ENCODE measurements at regions not wholly inside any gene's neighbourhood (a gene's known extent, or its start where the extent isn't known, plus 50 kb on each side); places are given as distances from the start of the nearest gene placed in this dataset.

GRCh38 chr2:51420511-51420910 is 388.6 kb upstream of the NRXN1 start:
- Mint-ChIP-seq H3K4me1 (ENCODE audit: low read depth) (no peaks in the 10 kb centered on the region), H3K9me3 (ENCODE audit: low read depth) (no peaks in the 10 kb centered on the region), H3K4me3 (ENCODE audit: low read depth) (no peak overlapping the region), H3K27ac (no peak overlapping the region), H3K36me3 (ENCODE audit: insufficient read depth) (no peaks in the 10 kb centered on the region), H3K27me3 (no peaks in the 10 kb centered on the region)
- TF ChIP-seq, protein P1, sequence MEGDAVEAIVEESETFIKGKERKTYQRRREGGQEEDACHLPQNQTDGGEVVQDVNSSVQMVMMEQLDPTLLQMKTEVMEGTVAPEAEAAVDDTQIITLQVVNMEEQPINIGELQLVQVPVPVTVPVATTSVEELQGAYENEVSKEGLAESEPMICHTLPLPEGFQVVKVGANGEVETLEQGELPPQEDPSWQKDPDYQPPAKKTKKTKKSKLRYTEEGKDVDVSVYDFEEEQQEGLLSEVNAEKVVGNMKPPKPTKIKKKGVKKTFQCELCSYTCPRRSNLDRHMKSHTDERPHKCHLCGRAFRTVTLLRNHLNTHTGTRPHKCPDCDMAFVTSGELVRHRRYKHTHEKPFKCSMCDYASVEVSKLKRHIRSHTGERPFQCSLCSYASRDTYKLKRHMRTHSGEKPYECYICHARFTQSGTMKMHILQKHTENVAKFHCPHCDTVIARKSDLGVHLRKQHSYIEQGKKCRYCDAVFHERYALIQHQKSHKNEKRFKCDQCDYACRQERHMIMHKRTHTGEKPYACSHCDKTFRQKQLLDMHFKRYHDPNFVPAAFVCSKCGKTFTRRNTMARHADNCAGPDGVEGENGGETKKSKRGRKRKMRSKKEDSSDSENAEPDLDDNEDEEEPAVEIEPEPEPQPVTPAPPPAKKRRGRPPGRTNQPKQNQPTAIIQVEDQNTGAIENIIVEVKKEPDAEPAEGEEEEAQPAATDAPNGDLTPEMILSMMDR (IDR thresholded peaks at IDR 0.05; ENCODE audit: unreplicated experiment), result no peak
- no peak for DNase-seq (ENCODE audit: low spot score, unreplicated experiment)

DNA sequence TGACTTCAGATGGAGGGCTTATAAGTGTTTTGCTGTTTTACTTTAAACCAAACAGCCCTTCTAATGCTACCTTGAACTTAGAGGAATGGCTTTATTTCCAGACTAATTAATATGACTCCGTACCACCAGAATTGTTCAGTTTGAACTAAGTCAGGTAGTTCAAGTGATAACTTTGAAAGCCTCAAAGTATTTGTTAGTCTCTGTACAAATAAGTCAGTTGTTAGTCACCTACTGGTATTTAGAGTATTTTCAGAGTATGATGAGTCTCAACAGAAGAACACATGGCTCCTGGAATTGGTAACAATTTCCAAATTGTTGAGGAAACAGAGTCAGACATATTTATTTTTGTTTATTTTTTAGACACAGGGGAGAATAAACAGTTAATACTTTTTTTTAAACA is 381.8 kb upstream of the NRXN1 start:
- Mint-ChIP-seq H3K9me3 (ENCODE audit: low read depth) (no peaks in the 10 kb centered on the region), H3K36me3 (ENCODE audit: insufficient read depth) (no peaks in the 10 kb centered on the region), H3K27me3 (no peaks in the 10 kb centered on the region), H3K4me1 (ENCODE audit: low read depth) (no peaks in the 10 kb centered on the region), H3K27ac (no peak overlapping the region), H3K4me3 (ENCODE audit: low read depth) (no peak overlapping the region)
- TF ChIP-seq, protein P1 (IDR thresholded peaks at IDR 0.05; ENCODE audit: unreplicated experiment), result no peak
- DNase-seq (ENCODE audit: low spot score, unreplicated experiment), result no peak

GRCh38 chr2:51410331-51410730 is 378.4 kb upstream of the NRXN1 start:
- DNase-seq (ENCODE audit: low spot score, unreplicated experiment), result no peak
- H3K9me3 Mint-ChIP-seq (ENCODE audit: low read depth), result no peaks in the 10 kb centered on the region

DNA sequence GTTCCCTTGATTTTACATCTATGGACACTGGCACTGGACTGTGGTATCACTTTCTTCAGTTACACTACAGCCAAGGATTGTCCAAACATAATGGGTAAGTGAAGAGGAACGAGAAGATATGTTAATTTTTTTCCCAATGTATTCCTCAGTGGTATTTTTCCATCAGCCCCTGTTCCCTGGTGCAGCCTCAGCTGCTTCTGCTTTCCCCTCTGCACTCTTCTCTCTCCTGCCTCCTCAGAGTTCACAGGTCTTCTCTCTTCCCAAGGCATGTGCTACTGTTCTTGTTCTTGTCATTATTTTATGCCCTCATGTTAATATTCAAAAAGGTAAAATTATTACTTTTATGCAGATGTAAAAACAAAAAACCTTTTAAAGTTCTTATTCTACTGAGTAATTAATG is 378.0 kb upstream of the NRXN1 start:
- Mint-ChIP-seq H3K4me3 (ENCODE audit: low read depth) (no peak overlapping the region), H3K9me3 (ENCODE audit: low read depth) (no peaks in the 10 kb centered on the region), H3K36me3 (ENCODE audit: insufficient read depth) (no peaks in the 10 kb centered on the region), H3K27me3 (no peaks in the 10 kb centered on the region), H3K4me1 (ENCODE audit: low read depth) (no peaks in the 10 kb centered on the region), H3K27ac (no peak overlapping the region)
- TF ChIP-seq, protein P1 (IDR thresholded peaks at IDR 0.05; ENCODE audit: unreplicated experiment), result no peak
- DNase-seq (ENCODE audit: low spot score, unreplicated experiment), result no peak

More at GRCh38 chr2:51410331-51410730, 378.4 kb upstream of the NRXN1 start:
- Mint-ChIP-seq H3K4me1 (ENCODE audit: low read depth) (no peaks in the 10 kb centered on the region), H3K27ac (no peak overlapping the region), H3K4me3 (ENCODE audit: low read depth) (no peak overlapping the region), H3K36me3 (ENCODE audit: insufficient read depth) (no peaks in the 10 kb centered on the region), H3K27me3 (no peaks in the 10 kb centered on the region)
- TF ChIP-seq, protein P1 (IDR thresholded peaks at IDR 0.05; ENCODE audit: unreplicated experiment), result no peak

- H3K4me1 Mint-ChIP-seq (ENCODE audit: low read depth), result no peaks in the 10 kb centered on the region
- no peaks in the 10 kb centered on the region for H3K9me3 Mint-ChIP-seq (ENCODE audit: low read depth)
- no peak for DNase-seq (ENCODE audit: low spot score, unreplicated experiment)
- TF ChIP-seq, protein P1 (IDR thresholded peaks at IDR 0.05; ENCODE audit: unreplicated experiment), result no peak
- H3K27ac Mint-ChIP-seq, result no peak overlapping the region
- H3K36me3 Mint-ChIP-seq (ENCODE audit: insufficient read depth), result no peaks in the 10 kb centered on the region
- no peaks in the 10 kb centered on the region for H3K27me3 Mint-ChIP-seq
- no peak overlapping the region for H3K4me3 Mint-ChIP-seq (ENCODE audit: low read depth)
These were observed 372.3 kb upstream of the NRXN1 start for GRCh38 chr2:51404226-51404625.

All from progenitor cell of endocrine pancreas (in vitro differentiated cells).